Neural cell (in vitro differentiated cells): ENCODE measurements at regions not wholly inside any gene's neighbourhood (a gene's known extent, or its start where the extent isn't known, plus 50 kb on each side); places are given as distances from the start of the nearest gene placed in this dataset.

Experiments
- H2AFZ ChIP-seq: fragments of 200-600, 300-800 bp; sonication (generic), shearing (Covaris generic); 2 replicates; pipeline ENCODE4 v1.6.0; 2014; ENCODE audit warnings: low read depth, mild to moderate bottlenecking, antibody characterized with exemption, low read length, moderate library complexity
- H3F3A ChIP-seq: fragments of 200-600 bp; shearing (Covaris generic); 2 replicates; pipeline ENCODE4 v1.6.1; 2016; ENCODE audit warnings: mild to moderate bottlenecking, moderate library complexity, mixed read lengths, antibody characterized with exemption, low read length; ENCODE audit not compliant: insufficient read depth, poor library complexity, severe bottlenecking
- H3K27ac ChIP-seq: fragments of 200-600, 300-800 bp; sonication (generic), shearing (Covaris generic); 2 replicates; pipeline ENCODE4 v1.5.1; 2014; ENCODE audit warnings: mild to moderate bottlenecking, low read length, moderate library complexity
- H3K27me3 ChIP-seq: fragments of 300-800, 200-600 bp; sonication (generic), shearing (Covaris generic); 2 replicates; pipeline ENCODE4 v1.6.0; 2014; ENCODE audit warnings: mild to moderate bottlenecking, low read depth, low read length, moderate library complexity; ENCODE audit not compliant: insufficient read depth
- H3K36me3 ChIP-seq: fragments of 300-800, 200-600 bp; sonication (generic), shearing (Covaris generic); 2 replicates; pipeline ENCODE4 v1.5.1; 2014; ENCODE audit warnings: mild to moderate bottlenecking, antibody characterized with exemption, low read length, moderate library complexity; ENCODE audit not compliant: insufficient read depth
- H3K4me2 ChIP-seq: fragments of 300-800, 200-600 bp; sonication (generic), shearing (Covaris generic); 2 replicates; pipeline ENCODE4 v1.6.0; 2014; ENCODE audit warnings: mild to moderate bottlenecking, low read length
- H3K4me3 ChIP-seq: fragments of 300-800, 200-600 bp; sonication (generic), shearing (Covaris generic); 2 replicates; pipeline ENCODE4 v1.5.1; 2014; ENCODE audit warnings: mild to moderate bottlenecking, low read length, moderate library complexity
- H3K79me2 ChIP-seq: fragments of 200-600 bp; shearing (Covaris generic); replicated peaks from 2 replicates; pipeline ENCODE4 v1.6.0; 2014; ENCODE audit warnings: mild to moderate bottlenecking, low read length, moderate library complexity; ENCODE audit not compliant: insufficient read depth
- H3K9ac ChIP-seq: fragments of 300-800, 200-600 bp; sonication (generic), shearing (Covaris generic); 2 replicates; pipeline ENCODE4 v1.6.1; 2016; ENCODE audit warnings: mild to moderate bottlenecking, low read length, mixed read lengths
- H3K9me2 ChIP-seq: fragments of 200-600 bp; shearing (Covaris generic); 2 replicates; pipeline ENCODE4 v1.6.1; 2016; ENCODE audit warnings: mild to moderate bottlenecking, low read length, mixed read lengths; ENCODE audit not compliant: insufficient read depth
- H3K9me3 ChIP-seq: fragments of 200-600, 300-800 bp; sonication (generic), shearing (Covaris generic); 2 replicates; pipeline ENCODE4 v1.6.1; 2016; ENCODE audit warnings: mild to moderate bottlenecking, mixed run types, low read length, moderate library complexity, mixed read lengths
- H4K20me1 ChIP-seq: fragments of 200-600 bp; shearing (Covaris generic); 2 replicates; pipeline ENCODE4 v1.6.1; 2016; ENCODE audit warnings: mild to moderate bottlenecking, mixed run types; ENCODE audit not compliant: insufficient read depth
- CTCF ChIP-seq: fragments of 450-650 bp; IDR thresholded peaks from 2 replicates; pipeline ENCODE4 v1.5.1; 2014; ENCODE audit warnings: antibody characterized with exemption, mild to moderate bottlenecking, moderate library complexity; ENCODE audit not compliant: poor library complexity, severe bottlenecking
- EP300 ChIP-seq: fragments of 450-650 bp; conservative IDR thresholded peaks from 2 replicates; pipeline ENCODE4 v1.6.1; 2014; ENCODE audit warnings: antibody characterized with exemption, mild to moderate bottlenecking, moderate library complexity; ENCODE audit not compliant: poor library complexity, severe bottlenecking
- EZH2 ChIP-seq: fragments of 200-600, 300-800 bp; shearing (Covaris generic), sonication (generic); IDR thresholded peaks from 2 replicates; pipeline ENCODE4 v1.6.1; 2014; ENCODE audit warnings: antibody characterized with exemption, low read length, borderline replicate concordance, mild to moderate bottlenecking; ENCODE audit not compliant: insufficient read depth, poor library complexity, severe bottlenecking
- MXI1 ChIP-seq: fragments of 450-650 bp; conservative IDR thresholded peaks from 2 replicates; pipeline ENCODE4 v1.6.1; 2014; ENCODE audit warnings: antibody characterized with exemption, mild to moderate bottlenecking; ENCODE audit not compliant: poor library complexity, severe bottlenecking
- POLR2AphosphoS5 ChIP-seq: IDR thresholded peaks from 2 replicates; pipeline ENCODE4 v1.6.1; 2012
- RAD21 ChIP-seq: fragments of 450-650 bp; conservative IDR thresholded peaks from 2 replicates; pipeline ENCODE4 v1.6.1; 2014; ENCODE audit warnings: antibody characterized with exemption, mild to moderate bottlenecking, moderate library complexity
- REST ChIP-seq: IDR thresholded peaks from 2 replicates; pipeline ENCODE4 v1.6.1; 2012; ENCODE audit warnings: borderline replicate concordance
- SMC3 ChIP-seq: fragments of 450-650 bp; conservative IDR thresholded peaks from 2 replicates; pipeline ENCODE4 v1.6.1; 2014; ENCODE audit warnings: antibody characterized with exemption, mild to moderate bottlenecking, moderate library complexity; ENCODE audit not compliant: poor library complexity
- TAF1 ChIP-seq: IDR thresholded peaks from 2 replicates; pipeline ENCODE4 v1.6.1; 2012; ENCODE audit warnings: low read depth

DNA sequence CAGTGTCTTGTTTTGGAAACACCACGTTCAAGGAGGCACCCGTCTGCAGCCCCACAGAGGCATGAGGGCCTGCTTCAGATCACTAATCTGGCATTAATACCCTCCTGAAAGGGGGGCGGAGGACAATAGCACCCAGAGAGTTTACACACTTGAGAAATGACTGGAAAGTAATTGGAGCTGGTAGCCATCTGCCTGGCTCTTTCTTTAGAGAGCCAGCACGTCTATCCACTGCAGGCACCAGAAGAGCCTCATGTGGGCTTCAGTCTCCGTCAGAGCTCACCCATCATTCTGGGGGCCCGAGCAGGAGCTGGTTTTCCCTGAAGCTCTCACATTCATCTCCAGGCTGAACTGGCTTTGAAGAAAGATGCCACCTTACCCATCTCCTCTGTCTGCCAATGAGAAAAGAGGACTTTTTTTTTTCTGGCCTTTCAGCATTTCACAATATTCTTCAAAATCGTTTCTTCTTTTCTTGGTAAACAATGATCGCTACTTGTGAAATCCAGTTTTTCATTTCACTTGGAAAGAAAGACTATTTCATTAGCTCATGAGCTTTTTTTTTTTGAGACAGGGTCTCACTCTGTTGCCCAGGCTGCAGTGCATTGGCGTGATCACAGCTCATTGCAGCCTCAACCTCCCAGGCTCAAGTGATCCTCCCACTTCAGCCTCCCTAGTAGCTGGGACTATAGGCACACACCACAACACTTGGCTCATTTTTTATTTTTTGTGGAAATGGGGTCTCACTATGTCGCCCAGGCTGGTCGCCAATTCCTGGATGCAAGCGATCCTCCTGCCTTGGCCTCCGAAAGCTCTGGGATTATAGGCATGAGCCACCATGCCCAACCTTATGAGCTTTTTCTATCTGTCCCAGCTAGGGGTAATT is 124.7 kb upstream of the ZNF217 start:
- H3K9ac ChIP-seq = no peak overlapping the region
- no peaks in the 10 kb centered on the region for H3F3A ChIP-seq
- no peak overlapping the region for H3K4me3 ChIP-seq
- TF ChIP-seq RAD21 = no peak
- no peak for TF ChIP-seq REST
- TF ChIP-seq POLR2AphosphoS5 = no peak
- no peak for TF ChIP-seq MXI1
- TF ChIP-seq EZH2 = no peak
- TF ChIP-seq SMC3 = no peak
- no peak for TF ChIP-seq EP300
- no peak for TF ChIP-seq TAF1
- no peak for TF ChIP-seq CTCF
- H3K79me2 ChIP-seq = no peaks in the 10 kb centered on the region
- H4K20me1 ChIP-seq = no peaks in the 10 kb centered on the region
- no peak overlapping the region for H2AFZ ChIP-seq
- no peaks in the 10 kb centered on the region for H3K9me3 ChIP-seq
- no peaks in the 10 kb centered on the region for H3K36me3 ChIP-seq
- no peak overlapping the region for H3K4me2 ChIP-seq
- no peak overlapping the region for H3K27ac ChIP-seq
- H3K9me2 ChIP-seq = no peaks in the 10 kb centered on the region
- no peaks in the 10 kb centered on the region for H3K27me3 ChIP-seq

DNA sequence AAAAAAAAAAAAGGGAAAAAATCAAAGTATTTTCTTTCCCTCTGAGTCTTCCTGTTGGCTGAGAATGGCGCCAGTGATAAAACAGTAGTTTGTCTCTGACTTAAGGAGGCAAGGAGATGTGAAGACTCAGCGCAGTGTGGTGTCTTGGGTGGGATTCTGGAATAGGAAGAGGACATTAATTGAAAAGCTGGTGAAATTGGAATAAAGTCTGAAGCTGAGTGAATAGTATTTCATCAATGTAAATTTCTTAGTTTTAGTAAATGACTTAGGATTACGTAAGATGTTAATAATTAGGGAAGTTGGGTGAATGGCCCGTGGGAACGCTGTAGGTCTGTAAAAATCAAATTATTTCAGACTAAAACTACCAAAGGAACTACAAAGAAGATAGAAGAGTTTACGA is 122.8 kb upstream of the ZNF217 start:
- H3K27me3 ChIP-seq = no peaks in the 10 kb centered on the region
- H3F3A ChIP-seq = no peaks in the 10 kb centered on the region
- H3K4me3 ChIP-seq = no peak overlapping the region
- TF ChIP-seq CTCF = no peak
- no peak for TF ChIP-seq SMC3
- no peak for TF ChIP-seq POLR2AphosphoS5
- H3K4me2 ChIP-seq = no peak overlapping the region
- no peaks in the 10 kb centered on the region for H3K36me3 ChIP-seq
- H4K20me1 ChIP-seq = no peaks in the 10 kb centered on the region
- H2AFZ ChIP-seq = no peak overlapping the region
- H3K27ac ChIP-seq = no peak overlapping the region
- H3K79me2 ChIP-seq = no peaks in the 10 kb centered on the region
- H3K9ac ChIP-seq = no peak overlapping the region
- H3K9me2 ChIP-seq = no peaks in the 10 kb centered on the region
- no peaks in the 10 kb centered on the region for H3K9me3 ChIP-seq
